Cardiac septum (tissue), 1 donor: ENCODE measurements at regions not wholly inside any gene's neighbourhood (a gene's known extent, or its start where the extent isn't known, plus 50 kb on each side); places are given as distances from the start of the nearest gene placed in this dataset.

Experiments used
- DNase-seq: peaks from one replicate; pipeline ENCODE4 v3.0.0-alpha.2; 2020; ENCODE audit warnings: low spot score
- intact Hi-C: fragments of 100-400 bp; cut with DNase I; formaldehyde crosslinking; loops from one replicate; pipeline ENCODE4 v1.14.0; 2022
- donor health status: DM: no; HTN: no; CAD: no.

DNA sequence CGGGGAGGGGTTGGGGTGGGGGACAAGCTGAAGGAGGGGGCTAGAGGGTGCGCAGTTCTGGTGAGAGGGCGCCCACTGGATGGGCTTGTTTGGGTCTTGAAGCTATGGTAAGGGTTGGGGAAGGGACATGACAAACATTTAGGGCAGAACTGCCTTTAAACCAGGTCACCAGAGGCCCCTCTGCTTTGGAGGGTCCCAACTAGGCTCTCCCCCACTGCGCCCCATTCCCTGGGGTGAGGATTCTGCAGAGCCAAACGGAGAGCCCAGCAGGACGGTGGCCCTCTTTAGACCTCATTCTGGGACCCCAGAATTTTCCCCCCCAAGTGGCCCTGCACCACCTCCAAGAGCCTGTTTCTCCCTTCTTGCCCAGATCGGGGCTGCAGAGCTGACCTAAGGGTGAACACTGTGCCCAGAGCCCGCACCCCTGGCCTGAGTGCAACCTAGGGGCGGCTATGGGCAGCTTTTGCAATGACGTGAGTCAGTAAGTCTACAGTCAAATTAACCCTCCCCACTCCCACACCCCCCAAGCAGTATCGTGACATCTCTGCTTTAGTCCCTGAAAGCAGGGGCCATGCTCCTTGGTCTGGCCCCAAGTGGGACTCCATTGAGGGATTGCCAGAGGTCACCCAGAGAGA is 593.8 kb downstream of the MATN1 start:
- DNase-seq = peak; percentile 61
- intact Hi-C loops = no loop called here

DNA sequence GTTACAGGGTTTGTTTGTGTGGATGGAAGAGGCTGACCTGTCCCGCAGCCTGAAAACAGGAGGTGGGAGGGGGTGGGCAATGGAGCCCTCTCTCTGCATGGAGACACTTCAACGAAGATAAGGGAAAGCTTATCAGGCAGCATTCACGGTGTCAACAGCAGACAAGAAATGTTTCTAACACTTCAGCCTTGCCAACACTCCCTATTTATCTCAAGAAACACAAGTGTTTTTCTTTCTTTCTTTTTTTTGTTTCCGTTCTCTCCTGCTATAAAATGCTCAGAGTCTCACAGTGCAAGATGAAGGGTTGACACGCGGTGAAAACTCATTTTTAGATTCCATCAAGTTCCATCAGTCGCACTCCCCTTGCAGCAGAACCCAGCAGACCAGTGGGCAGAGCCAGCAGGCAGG is 594.4 kb downstream of the MATN1 start:
- no peak for DNase-seq
- intact Hi-C loops = no loop called here

DNA sequence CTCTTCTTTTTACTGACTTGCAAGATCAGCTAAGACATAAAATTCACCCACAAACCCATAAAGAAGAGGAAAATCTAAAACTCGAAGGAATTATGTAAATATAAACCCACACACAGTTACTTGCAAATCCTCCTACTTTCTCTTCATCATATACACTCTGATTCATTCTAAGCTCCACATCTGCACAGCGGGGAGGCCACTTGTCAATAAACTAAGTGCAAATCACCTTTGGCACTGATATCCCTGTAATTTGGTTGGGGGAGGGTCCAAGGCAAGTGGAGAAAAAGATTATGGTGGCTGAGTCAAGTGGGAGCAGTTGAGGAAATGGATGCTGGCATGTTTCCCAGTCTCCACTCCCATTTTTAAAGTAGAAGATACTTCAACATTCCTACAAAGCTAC is 596.5 kb downstream of the MATN1 start:
- DNase-seq = no peak
- intact Hi-C loops = no loop called here

DNA sequence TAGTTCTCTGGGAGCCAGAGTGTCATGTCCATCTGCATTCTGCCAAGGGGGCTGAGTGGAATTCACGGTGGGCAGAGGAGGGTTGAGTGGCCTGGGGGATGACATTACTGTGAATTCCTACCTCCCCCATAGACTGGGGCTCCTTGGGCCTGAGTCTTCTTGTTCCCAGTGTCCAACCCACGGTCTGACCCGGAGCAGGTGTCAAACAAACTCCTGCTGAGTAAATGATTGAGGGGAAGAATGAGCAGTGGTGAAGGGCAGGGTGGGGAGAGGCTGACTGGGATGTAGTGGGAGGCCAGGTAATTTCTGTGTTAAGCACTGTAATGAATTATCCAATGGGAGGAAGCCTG is 597.6 kb downstream of the MATN1 start:
- no peak for DNase-seq

DNA sequence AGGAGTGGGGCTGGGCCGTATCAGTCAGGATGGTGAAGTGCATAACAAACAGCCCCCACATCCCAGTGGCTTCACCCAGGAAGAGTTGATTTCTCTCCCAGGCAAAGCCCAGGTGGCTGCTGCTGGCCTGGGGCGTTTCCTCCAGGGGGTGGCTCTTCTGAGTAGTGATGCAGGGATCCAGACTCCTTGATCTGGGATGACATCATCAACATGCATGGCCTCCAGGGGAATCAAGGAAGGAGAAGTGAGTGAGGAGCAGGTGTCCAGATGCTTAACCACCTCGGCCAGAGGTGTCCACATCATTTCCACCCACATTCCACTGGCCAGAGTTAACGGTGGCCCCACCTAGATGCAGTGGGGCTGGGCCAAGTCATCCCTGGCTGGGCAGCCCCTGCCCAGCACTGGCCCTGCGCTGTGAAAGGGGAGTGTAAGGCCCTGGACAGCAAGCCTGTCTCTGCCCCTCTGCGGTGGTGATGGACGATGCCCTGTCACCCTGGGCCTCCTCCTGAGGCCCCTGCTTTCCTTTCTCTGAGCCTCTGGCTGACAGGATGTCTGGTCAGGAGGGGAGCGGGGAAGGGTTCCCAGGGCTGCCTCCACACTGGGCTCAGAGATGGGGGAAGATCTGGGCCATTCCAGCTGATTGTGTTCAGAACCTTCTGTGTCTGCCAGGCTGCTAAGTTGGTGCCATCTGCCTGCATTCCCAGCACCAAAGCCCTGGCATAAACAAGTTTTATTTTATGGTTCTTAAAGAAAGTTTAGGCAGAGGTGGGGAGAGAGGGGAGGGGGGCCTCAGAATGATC is 598.2 kb downstream of the MATN1 start:
- intact Hi-C loops = no loop called here
- DNase-seq = no peak

More for the DNA sequence above, 597.6 kb downstream of the MATN1 start:
- intact Hi-C loops = no loop called here

GRCh38 chr1:30123896-30124295 is 599.5 kb downstream of the MATN1 start:
- intact Hi-C loops = no loop called here
- DNase-seq = no peak

DNA sequence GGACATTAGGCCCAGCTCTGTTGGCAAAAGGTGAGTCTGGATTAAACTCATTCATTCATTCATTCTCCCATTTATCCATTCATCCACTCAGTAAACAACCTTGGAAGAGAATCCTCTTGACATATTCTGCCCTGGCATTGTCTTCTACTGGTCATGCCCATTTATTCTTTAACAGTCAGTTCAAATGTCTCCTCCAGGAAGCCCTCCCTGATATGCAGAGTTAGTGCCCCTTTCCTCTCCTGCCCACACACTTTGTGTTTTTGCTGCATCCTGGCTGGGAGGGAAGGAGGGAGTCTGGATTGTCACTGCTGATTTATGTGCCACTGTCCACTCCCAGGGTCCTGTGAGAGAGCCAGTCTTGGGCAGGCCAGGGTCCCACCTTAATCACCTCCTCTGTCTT is 600.3 kb downstream of the MATN1 start:
- intact Hi-C loops = no loop called here
- no peak for DNase-seq

GRCh38 chr1:30120245-30121000 is 603.0 kb downstream of the MATN1 start:
- no peak for DNase-seq
- intact Hi-C loops = no loop called here

GRCh38 chr1:30117685-30118084 is 605.7 kb downstream of the MATN1 start:
- DNase-seq = no peak

DNA sequence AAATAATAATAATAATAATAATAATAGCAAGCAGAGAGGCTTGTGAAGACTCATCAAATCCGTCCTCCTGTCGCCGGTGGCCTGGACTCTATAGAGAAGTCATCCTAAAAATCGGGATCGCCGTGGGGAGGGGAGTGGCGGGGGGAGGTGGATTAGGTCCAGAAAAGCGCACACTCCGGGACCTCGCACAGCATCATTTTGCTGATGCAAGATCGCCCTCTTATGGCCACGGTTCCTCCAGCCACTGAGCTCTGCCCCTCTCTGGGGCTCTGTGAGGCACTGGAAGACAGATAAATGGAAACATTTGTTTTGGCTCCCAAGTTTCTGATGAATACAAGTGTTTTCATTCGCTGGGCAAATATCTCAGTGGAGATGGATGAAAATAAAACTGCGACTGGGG is 612.0 kb downstream of the MATN1 start:
- DNase-seq = no peak
- intact Hi-C loops = loop anchor here (10.0 kb wide), 1 partner anchor 877 kb away; the partner anchor contains the start of genes MECR and PTPRU

More at GRCh38 chr1:30117685-30118084, 605.7 kb downstream of the MATN1 start:
- intact Hi-C loops = loop anchor here (10.0 kb wide), 1 partner anchor 883 kb away; the partner anchor contains the start of genes MECR and PTPRU

- intact Hi-C loops = loop anchor here (10.0 kb wide), 1 partner anchor 876 kb away; the partner anchor contains the start of genes MECR and PTPRU
- no peak for DNase-seq
Observed at GRCh38 chr1:30110846-30111245, 612.5 kb downstream of the MATN1 start.

DNA sequence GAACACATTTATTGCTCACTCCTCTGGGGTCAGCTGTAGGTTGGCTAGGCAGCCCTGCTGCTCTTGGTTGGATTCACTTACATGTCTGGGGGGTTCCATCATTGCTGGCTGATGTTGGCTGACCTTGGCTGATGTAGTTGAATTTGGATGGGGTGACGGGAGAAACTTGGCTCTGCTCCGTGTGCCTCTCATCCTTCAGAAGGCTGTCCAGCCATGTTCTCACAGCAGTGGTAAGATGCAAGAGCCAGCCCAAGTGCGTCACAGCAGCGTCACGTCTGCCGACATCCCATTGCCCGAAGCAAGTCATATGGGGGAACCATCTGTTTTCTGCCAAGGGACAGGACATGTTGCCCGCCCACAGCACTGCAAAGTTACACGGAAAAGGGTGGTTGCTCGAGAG is 613.5 kb downstream of the MATN1 start:
- DNase-seq = no peak
- intact Hi-C loops = loop anchor here (5.0 to 10.0 kb wide), 2 partner anchors 318 to 875 kb away; partner anchors contain the start of genes MECR and PTPRU

DNA sequence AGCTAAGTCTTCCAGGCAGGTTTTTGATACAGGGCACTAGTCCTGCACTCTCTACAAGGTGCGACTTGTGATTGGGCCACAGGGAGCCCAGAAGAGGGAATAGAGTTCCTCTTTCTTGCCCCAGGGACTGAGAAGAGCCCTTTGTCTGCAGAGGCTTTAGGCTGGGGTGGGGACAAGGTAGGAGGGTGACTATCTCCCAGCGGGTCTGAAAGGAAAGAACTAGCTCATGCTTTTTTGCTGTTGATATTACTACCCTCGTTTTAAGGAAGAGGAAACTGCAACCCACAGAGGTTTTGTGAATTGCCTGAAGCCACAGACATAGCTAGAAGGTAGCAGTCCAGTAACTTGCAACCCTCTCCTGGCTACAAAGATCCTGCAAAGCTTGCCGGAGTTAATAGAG is 615.2 kb downstream of the MATN1 start:
- DNase-seq = no peak
- intact Hi-C loops = loop anchor here (5.0 kb wide), 1 partner anchor 316 kb away; no protein-coding TSS in a partner anchor

GRCh38 chr1:30106125-30106524 is 617.3 kb downstream of the MATN1 start:
- DNase-seq = no peak

GRCh38 chr1:30104551-30104950 is 618.8 kb downstream of the MATN1 start:
- intact Hi-C loops = no loop called here
- DNase-seq = no peak

More at GRCh38 chr1:30106125-30106524, 617.3 kb downstream of the MATN1 start:
- intact Hi-C loops = loop anchor here (5.0 kb wide), 1 partner anchor 314 kb away; no protein-coding TSS in a partner anchor

GRCh38 chr1:30103708-30104411 is 619.5 kb downstream of the MATN1 start:
- no peak for DNase-seq

DNA sequence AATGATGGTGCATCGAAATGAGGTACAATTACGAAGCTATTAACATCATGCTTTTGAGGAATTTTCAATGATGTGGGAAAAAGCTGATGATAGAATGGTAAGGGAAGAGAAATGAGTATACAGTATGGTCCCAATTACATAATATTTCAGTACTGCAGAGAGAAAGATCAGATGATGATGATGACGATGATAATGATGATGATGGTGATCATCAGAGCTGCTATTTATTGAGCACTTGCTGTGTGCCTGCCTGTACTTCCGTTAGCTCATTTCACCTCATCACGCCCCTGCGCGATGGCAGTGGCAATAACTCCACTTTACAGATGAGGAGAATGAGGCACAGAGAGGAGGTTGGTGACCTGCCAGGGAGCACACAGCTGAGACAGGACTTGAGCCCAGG is 620.8 kb downstream of the MATN1 start:
- intact Hi-C loops = no loop called here

More at GRCh38 chr1:30103708-30104411, 619.5 kb downstream of the MATN1 start:
- intact Hi-C loops = no loop called here

GRCh38 chr1:30101487-30102227 is 621.7 kb downstream of the MATN1 start:
- no peak for DNase-seq
- intact Hi-C loops = no loop called here

More for the DNA sequence above, 620.8 kb downstream of the MATN1 start:
- no peak for DNase-seq

- no peak for DNase-seq
- intact Hi-C loops = no loop called here
Observed at GRCh38 chr1:30101016-30101415, 622.4 kb downstream of the MATN1 start.
